Activated CD4-positive, alpha-beta T cell treated with anti-CD3 and anti-CD28 coated beads for 1 hour (primary cell): ENCODE measurements at regions not wholly inside any gene's neighbourhood (a gene's known extent, or its start where the extent isn't known, plus 50 kb on each side); places are given as distances from the start of the nearest gene placed in this dataset.
A peak's percentile ranks its signal among the peaks of the same experiment; 100 is the strongest.
"Not testable (repeated sequence)": the region's sequence is repeated elsewhere in the genome, so short reads cannot be mapped to it uniquely, and the experiment has no call there.

ENCODE experiments used
- DNase-seq: peaks from one replicate; pipeline ENCODE4 v3.0.0-alpha.2; 2020

DNA sequence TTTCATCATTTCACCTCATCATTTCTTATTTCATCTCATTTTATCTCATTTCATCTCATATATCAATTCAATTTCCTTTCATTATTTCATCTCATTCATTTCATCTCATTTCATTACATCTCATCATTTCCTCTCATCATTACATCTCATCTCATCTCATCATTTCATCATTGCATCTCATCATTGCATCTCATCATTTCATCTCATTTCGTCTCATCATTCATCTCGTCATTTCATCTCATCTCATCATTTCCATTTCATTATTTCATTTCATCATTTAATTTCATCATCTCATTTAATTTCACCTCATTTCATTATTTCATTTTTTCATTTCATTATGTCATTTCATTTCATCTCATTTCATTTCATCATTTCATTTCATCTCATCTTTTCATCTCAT, 168.5 kb upstream of the FAM72C start:
- DNase-seq = not testable (repeated sequence)

DNA sequence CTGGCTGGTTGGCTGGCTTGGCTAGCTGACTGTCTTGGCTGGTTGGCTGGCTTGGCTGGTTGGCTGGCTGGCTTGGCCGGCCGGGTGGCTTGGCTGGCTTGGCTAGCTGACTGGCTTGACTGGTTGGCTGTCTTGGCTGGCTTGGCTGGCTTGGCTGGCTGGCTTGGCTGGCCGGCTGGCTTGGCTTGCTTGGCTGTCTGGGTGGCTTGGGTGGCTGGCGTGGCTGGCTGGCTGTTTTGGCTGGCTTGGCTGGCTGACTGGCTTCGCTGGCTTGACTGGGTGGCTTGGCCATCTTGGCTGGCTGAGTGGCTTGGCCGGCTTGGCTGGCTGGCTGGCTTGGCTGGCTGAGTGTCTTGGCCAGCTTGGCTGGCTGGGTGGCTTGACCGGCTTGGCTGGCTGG, 133.2 kb upstream of the FAM72C start:
- DNase-seq = not testable (repeated sequence)

DNA sequence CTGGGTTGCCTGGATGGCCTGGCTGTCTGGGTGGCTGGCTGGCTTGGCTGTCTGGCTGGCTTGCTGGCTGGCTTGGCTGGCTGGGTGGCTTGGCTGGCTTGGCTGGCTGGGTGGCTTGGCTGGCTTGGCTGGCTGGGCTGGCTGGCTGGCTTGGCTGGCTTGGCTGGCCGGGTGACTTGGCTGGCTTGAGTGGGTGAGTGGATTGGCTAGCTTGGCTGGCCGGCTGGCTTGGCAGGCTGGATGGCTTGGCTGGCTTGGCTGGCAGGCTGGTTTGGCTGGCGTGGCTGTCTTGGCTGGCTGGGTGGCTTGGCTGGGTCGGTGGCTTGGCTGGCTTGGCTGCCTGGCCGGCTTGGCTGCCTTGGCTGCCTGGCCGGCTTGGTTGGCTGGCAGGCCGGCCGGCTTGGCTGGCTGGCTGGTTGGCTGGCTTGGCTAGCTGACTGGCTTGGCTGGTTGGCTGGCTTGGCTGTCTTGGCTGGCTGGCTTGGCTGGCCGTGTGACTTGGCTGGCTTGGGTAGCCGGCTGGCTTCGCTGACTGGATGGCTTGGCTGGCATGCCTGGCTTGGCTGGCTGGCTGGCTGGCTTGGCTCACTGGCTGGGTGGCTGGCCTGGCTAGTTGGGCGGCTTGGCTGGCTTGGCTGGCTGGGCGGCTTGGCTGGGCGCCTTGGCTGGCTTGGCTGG, 132.4 kb upstream of the FAM72C start:
- peak; percentile 43 for DNase-seq

DNA sequence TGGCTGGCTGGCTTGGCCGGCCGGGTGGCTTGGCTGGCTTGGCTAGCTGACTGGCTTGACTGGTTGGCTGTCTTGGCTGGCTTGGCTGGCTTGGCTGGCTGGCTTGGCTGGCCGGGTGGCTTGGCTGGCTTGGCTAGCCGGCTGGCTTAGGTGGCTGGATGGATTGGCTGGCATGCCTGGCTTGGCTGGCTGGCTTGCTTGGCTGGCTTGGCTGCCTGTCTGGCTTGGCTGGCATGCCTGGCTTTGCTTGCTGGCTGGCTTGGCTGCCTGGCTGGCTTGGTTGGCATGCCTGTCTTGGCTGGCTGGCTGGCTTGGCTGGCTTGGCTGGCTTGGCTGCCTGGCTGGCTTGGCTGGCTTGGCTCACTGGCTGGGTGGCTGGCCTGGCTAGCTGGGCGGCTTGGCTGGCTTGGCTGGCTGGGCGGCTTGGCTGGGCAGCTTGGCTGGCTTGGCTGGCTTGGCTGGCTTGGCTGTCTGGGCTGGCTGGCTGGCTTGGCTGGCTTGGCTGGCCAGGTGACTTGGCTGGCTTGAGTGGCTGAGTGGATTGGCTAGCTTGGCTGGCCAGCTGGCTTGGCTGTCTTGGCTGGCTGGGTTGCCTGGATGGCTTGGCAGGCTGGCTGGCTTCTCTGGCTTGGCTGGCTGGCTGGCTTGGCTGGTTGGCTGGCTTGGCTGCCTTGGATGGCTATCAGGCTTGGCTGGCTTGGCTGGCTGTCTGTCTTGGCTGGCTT, 131.5 kb upstream of the FAM72C start:
- peak; percentile 41 for DNase-seq

DNA sequence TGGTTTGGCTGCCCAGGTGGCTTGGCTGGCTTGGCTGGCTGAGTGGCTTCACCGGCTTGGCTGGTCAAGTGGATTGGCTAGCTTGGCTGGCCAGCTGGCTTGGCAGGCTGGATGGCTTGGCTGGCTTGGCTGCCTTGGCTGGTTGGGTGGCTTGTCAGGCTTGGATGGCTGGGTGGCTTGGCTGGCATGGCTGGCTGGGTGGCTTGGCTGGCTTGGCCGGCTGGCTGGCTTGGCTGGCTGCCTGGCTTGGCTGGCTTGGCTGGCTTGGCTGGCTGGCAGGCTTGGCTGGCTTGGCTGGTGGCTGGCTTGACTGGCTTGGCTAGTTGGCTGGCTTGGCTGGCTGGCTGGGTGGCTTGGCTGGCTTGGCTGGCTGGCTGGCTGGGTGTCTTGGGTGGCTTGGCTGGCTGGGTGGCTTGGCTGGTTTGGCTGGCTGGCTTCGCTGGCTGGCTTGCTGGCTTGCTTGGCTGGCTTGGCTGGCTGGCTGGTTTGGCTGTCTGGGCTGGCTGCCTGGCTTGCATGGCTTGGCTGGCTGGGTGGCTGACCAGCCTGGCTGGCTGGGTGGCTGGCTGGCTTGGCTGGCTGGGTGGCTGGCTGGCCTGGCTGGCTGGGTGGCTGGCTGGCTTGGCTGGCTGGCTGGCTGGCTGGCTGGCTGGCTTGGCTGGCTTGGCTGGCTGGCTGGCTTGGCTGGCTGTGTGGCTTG, 130.4 kb upstream of the FAM72C start:
- peak; percentile 12 for DNase-seq

DNA sequence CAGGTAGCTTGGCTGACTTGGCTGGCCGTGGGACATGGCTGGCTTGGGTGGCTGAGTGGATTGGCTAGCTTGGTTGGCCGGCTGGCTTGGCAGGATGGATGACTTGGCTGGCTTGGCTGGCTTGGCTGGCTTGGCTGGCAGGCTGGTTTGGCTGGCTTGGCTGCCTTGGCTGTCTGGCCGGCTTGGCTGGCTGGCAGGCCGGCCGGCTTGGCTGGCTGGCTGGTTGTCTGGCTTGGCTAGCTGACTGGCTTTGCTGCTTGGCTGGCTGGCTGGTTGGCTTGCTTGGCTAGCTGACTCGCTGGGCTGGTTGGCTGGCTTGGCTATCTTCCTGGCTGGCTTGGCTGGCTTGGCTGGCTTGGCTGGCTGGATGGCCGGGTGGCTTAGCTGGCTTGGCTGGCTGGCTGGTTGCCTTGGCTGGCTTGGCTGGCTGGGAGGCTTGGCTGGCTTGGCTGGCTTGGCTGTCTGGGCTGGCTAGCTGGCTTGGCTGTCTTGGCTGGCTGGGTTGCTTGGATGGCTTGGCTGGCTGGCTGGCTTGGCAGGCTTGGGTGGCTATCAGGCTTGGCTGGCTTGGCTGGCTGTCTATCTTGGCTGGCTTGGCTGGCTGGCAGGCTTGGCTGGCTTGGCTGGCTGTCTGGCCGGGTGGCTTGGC, 129.7 kb upstream of the FAM72C start:
- DNase-seq = peak; percentile 10

DNA sequence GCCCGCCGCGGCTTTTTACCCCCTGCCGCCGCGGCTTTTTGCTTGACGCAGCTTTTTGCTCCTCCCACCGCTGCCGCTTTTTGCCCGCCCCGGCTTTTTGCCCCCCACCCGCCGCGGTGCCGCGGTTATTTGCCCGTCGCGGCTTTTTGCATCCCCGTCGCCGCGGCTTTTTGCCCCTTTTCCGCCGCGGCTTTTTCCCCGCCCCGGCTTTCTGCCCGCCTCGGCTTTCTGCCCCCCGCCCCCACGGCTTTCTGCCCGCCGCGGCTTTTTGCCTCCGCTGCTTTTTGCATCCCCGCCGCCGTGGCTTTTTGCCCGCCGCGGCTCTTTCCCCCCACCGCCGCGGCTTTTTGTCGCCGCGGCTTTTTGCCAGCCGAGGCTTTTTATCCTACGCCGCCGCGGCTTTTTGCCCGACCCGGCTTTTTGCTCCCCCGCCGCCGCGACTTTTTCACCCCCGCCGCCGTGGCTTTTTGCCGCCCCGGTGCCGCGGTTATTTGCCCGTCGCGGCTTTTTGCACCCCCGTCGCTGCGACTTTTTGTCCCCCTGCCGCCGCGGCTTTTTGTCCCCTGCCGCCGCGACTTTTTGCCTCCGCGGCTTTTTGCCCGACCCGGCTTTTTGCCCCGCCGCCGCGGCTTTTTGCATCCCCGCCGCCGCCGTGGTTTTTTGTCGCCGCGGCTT, 105.5 kb upstream of the FAM72C start:
- DNase-seq = not testable (repeated sequence)

DNA sequence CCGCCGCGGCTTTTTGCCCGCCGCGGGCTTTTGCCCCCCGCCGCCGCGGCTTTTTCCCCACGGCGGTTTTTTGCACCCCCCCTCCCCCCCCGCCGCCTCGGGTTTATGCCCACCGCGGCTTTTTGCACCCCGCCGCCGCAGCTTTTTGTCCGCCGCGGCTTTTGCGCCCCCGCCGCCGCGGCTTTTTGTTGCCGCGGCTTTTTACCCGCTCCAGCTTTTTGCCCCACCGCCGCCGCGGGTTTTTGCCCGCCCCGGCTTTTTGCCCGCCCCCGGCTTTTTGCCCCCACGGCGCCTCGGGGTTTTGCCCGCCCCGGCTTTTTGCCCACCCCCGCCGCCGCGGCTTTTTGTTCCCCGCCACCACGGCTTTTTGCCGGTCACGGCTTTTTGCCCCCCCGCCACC, 104.9 kb upstream of the FAM72C start:
- not testable (repeated sequence) for DNase-seq

DNA sequence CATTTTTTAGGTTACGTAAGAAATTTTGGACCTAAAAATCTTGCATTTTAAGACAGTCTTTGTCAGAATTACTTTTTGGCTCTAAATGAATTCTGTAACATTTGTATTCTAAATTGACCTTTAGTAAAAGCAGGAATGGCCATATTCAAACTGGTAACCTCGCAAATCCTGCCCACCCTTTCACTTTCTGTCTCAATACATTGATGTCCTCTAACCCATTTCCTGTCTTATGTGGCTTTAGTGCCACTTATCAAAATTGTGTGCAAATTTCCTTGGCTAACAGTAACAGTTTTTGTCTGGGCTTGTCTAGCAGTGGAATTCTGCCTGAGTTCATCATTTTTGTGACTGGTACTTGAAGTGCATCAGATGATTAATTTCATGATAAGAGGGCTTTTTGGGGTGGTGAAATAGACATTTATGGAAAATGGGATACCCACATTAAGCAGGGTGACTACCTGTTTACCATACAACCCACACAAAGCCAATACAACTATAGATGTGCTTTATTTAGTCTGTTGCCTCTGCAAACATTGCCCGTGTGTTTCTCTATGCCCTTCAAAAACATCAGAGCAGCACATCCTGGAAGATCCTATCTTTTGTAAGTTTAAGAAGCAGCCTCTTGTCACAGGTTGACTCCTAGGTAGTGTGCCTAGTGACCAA, 98.7 kb upstream of the FAM72C start:
- not testable (repeated sequence) for DNase-seq

DNA sequence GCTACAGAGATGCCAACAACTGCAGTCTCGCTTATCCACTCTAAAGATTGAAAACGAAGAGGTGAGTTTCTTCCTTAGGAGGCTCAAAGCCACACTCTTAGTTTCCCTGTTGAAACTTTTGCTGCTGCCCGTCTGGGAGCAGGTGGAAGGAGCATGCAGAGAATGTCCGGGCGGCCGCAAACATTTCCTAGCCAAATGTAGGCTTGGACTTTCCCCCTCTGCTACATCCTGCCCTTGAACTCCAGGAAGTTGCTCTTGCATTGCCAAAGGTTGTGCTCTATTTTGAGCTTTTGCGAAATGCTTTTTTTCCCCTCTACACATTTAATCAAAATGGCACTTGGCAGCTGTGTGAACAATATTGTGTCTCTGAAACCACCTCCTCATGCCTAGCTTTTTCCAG, 95.3 kb upstream of the FAM72C start:
- not testable (repeated sequence) for DNase-seq

DNA sequence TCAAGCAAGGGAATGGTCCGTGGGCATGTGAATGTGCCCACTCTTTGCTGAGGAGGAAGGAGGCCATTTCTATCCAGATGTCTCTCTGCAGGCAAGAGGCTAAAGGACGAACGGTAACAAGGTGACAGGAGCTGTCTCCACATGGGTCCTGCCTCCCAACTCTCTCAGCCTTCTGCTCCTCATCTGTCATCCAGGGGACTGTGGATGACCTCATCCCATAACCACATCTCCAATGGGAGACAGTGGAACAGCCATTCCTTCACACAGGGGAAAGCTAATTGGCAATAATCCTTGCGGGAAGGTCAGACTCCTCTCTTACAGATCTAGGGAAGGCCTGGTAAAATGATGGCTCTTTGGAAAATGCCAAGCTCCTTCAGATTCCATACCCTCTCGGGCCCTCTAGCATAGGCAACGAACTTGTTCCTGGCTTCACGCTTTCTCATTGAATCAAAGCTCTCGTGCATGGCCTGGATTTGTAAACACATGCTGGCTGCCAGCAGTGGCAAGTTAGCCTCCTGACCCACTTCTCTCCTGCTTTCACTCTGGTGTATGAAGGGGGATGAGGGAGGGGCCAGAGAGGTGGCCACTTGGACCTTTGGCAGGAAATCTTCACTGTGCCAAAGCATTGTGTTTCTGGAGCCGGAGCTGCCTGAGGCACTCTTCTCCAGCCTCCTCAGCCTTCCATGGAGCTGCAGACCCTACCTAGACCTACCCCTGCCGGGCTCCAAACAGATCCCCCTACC, 94.5 kb upstream of the FAM72C start:
- DNase-seq = not testable (repeated sequence)

DNA sequence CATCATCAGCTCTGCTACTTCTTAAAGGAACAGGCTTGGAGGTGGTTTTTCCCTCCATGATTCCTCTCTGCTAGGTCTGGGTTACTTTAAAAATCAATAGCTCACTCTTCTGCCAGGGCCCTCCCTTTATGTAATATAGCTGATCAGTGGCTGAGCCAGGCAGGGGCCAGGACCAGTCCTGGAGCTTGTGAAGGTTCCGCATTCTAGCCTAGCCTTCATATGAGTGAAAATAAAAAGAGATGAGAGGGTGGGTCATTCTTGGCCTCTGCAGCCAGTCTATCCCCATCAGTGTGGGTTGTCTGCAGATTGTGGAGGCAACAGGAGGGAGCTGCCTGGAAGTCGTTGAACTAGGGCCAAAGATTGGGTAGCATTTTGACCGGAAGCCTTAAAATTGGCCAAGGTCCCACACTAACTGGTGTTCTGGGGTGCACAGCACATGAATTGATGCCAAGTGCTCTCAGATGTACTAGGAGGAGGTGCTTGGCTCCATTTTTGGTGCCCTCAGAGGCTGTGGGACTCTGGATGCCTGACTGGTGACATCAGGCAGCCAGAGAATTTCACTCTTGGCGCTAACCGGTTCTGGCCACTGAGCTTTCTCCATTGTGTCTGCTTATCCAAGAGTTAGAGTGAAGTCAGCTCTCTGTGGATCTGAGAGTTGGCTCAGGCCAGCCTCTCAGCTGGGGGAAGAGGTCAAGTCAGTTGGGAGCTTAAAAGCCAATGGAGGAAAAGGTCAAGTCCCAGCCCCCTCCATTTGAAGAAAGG, 93.7 kb upstream of the FAM72C start:
- DNase-seq = not testable (repeated sequence)

DNA sequence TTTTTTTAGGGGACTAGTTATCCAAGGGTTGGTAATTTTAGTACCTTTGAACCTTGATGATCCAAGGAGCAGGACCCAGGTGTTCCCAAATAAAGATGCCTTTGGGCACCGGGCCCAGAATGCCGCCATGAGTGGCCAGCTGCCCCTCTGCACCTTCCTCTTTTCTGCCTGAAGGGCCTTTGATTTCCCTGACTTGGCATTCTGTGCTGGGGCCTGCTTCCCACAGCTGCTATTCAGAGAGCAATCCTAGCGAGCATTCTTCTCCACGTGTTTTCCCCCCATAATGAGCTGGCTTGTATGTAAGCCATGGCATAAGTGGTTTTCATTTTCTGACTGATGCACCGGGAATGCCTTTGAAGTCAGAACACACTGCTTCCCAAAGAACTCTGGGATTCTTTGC, 77.6 kb upstream of the FAM72C start:
- not testable (repeated sequence) for DNase-seq

DNA sequence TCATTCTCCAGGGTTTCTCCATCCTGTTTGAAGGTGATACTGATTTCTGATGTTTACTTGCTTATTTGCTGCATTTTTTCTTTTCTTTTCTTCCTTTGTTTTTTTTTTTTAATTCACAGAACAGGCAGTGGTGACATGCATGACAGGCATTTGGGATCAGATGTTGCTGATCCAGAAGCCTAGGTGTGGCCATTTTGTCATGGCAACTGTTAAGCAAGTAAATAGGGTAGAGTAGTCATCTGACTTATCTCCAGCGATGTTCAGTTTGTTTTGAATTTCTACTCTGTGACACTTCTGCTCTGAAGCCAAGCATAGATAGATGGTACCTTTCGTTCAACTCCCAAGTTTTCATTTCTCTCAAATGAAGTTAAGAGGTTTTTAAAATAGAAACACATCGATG, 74.9 kb upstream of the FAM72C start:
- not testable (repeated sequence) for DNase-seq

DNA sequence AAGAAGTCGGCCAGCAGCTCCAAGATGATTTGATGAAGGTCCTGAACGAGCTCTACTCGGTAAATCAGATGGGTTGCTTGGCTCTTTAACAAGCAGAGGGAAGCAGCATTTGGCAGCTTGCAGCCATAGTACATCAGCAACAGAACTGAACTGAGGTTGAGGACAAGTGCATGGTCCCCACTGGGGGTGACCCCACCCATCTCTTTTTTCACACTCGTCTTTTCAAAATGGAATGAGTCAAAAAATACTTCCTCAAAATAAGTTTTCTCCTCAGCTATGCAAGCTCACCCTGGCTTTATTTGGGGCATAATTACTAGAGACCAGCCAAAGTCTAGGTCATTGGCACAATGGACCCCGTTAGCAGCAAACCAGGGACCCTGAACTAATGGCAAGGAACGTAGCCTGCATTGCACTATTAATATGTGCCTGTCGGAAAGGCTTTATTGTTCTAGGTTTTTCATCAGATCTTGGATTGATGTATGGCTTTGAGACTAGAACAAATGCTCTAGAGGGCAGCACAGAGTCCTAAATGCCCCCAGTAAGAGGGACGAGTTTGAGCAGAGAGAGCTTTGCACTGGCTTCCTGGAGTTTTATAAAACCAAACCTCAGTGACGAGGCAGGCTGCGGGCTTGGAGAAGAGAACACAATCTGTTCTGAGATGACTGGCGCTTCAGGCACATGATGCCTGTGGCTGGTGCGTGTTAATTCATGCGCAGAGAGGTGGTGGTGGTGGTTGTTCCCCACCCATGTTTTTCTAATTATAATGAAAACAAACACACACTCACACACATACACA, 74.2 kb upstream of the FAM72C start:
- not testable (repeated sequence) for DNase-seq

DNA sequence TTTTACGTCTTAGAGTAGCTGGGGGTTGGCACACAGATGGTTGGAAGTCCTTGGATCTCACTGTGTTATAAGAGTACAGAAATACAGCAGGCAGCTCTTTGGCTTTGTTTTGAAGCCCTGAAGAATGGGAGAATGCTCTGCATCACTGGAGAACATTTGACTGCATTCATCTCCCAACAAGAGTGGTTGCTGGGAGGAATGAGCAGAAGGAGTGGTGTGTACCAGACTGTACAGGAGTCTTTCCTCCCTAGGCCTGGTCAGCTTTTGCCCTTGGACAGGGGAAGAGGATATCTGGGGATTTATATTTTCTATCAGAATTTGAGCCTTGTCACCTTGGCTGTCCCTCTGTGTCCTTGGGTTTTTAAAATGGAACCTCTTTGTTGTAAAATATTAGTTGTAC, 70.5 kb upstream of the FAM72C start:
- DNase-seq = not testable (repeated sequence)

DNA sequence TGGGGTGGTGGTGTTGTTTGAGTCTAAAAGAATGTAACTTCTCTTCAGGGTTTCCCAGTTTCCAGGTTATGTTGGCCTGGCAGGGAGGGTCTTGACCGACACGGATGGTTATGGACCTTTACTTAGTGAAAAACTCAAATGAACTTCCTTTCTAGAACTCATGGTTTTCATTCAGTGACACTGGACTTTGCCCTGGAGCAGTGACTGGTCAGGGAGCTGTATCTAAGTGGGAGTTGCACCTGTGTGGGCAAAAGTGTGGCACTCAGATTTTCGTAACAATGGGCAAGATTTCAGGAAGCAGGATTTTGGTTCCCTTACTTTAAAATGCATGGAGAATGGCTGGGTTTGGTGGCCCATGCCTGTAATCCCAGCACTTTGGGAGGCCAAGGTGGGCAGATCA, 68.5 kb upstream of the FAM72C start:
- DNase-seq = not testable (repeated sequence)

DNA sequence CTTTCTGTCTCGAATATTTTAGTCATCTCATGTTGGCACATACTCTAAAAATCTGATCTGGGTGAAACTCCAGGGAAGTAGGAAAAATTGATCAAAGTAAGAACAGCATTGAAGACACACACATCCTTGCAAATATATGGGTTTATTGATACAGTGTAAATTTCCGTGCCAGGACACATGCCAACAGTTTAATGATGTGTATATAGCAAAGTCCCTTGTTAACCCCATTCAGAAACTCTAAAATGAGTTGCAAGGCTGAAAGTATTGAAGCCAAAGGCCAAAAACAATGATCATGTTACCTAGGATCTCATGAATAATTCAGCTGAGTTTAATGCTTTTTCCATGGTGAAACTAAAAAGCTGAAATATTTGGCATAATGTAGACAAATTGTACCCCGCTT, 62.3 kb upstream of the FAM72C start:
- DNase-seq = not testable (repeated sequence)

DNA sequence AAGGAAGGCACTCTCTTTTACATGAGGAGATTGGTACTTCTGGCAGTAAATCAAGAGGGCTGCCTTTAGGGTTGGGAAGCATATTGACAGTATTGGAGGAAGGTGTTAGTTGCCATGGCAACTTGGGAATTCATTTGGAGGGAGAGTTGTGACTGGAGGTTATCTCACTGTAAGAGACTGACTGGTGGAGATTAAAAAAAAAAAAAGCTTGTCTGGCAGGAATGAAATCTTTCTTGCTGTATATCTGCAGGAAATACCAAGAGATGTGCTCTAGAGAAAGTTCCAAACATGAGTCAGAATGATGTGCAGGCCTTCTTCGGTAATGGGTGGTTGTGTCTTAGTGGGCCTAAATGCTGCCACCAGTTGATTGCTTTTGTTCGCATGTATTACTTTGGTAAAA, 59.8 kb upstream of the FAM72C start:
- not testable (repeated sequence) for DNase-seq

DNA sequence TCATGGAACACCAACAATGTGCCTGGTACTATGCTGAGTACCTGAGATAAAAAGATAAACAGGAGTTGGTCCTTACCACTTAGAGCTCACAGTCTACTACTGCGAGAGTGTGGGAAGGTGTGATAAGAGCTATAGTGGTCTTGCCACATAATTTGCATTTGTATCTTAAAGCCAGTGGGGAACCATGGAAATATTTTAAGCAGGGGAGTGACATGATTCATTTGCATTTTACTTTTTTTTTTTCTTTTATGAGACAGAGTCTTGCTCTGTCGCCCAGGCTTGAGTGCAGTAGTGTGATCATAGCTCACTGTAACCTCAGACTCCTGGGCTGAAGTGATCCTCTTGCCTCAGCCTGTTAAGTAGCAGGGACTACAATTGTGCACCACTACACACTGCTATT, 54.2 kb upstream of the FAM72C start:
- not testable (repeated sequence) for DNase-seq
